RWPE2 (cell line): ENCODE measurements at regions not wholly inside any gene's neighbourhood (a gene's known extent, or its start where the extent isn't known, plus 50 kb on each side); places are given as distances from the start of the nearest gene placed in this dataset.

Experiments used
- ATAC-seq: fragments of 200-7000 bp; cut with Tn5 transposase; 3 replicates; pipeline ENCODE4 v1.9.1; 2021; ENCODE audit warnings: low read depth
- DNase-seq: peaks from one replicate; pipeline ENCODE4 v3.0.0-alpha.2; 2020; ENCODE audit warnings: low spot score
- H3K27ac ChIP-seq: fragments of 450-650 bp; 2 replicates; pipeline ENCODE4 v1.5.1; 2017; ENCODE audit warnings: mild to moderate bottlenecking; ENCODE audit not compliant: poor library complexity, severe bottlenecking
- H3K27me3 ChIP-seq: fragments of 250-450 bp; sonication (Bioruptor Pico); 2 replicates; pipeline ENCODE4 v1.5.1; 2021; ENCODE audit warnings: mild to moderate bottlenecking, moderate library complexity; ENCODE audit not compliant: insufficient read depth, poor library complexity, severe bottlenecking
- H3K36me3 ChIP-seq: fragments of 250-450 bp; sonication (Bioruptor Pico); 2 replicates; pipeline ENCODE4 v1.5.1; 2020; ENCODE audit warnings: low read depth, mild to moderate bottlenecking, moderate library complexity
- H3K4me1 ChIP-seq: fragments of 250-450 bp; sonication (Bioruptor Pico); 2 replicates; pipeline ENCODE4 v1.5.1; 2021; ENCODE audit warnings: mild to moderate bottlenecking, moderate library complexity; ENCODE audit not compliant: insufficient read depth, poor library complexity, severe bottlenecking
- H3K4me3 ChIP-seq: fragments of 250-450 bp; sonication (Bioruptor Pico); 2 replicates; pipeline ENCODE4 v1.5.1; 2021; ENCODE audit warnings: mild to moderate bottlenecking, moderate library complexity; ENCODE audit not compliant: severe bottlenecking
- H3K9me3 ChIP-seq: fragments of 250-450 bp; sonication (Bioruptor Pico); 2 replicates; pipeline ENCODE4 v1.5.1; 2021; ENCODE audit warnings: mild to moderate bottlenecking, moderate library complexity; ENCODE audit not compliant: severe bottlenecking
- TF ChIP-seq, protein P1 (sequence below): fragments of 450-650 bp; IDR thresholded peaks from one replicate; pipeline ENCODE4 v1.5.1; 2017; ENCODE audit warnings: mild to moderate bottlenecking, moderate library complexity; ENCODE audit not compliant: poor library complexity, severe bottlenecking

DNA sequence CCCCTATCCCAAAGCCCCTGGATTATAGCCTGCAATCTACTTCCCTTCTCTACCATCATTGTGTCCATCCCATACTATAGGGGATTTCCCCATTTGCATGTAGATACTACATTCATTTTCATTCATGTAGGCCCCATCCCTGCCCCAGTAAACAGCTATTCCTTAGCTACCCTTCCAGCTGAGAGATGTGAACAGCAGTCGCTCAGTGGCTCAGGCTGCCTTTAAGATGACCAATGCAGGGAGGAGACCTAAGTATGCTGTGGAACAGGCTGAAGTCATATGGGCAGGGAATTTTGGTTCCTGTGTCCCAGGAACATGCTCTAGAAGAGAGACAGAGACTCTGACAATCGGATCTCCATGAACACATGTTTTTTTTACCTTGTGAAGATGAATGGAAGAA, 481.2 kb upstream of the SYT1 start:
- DNase-seq = no peak
- H3K4me3 ChIP-seq = no peak overlapping the region
- no peaks in the 10 kb centered on the region for H3K4me1 ChIP-seq
- H3K27me3 ChIP-seq = no peaks in the 10 kb centered on the region
- H3K27ac ChIP-seq = no peak overlapping the region
- no peaks in the 10 kb centered on the region for H3K36me3 ChIP-seq
- no peaks in the 10 kb centered on the region for H3K9me3 ChIP-seq
- TF ChIP-seq, protein P1, sequence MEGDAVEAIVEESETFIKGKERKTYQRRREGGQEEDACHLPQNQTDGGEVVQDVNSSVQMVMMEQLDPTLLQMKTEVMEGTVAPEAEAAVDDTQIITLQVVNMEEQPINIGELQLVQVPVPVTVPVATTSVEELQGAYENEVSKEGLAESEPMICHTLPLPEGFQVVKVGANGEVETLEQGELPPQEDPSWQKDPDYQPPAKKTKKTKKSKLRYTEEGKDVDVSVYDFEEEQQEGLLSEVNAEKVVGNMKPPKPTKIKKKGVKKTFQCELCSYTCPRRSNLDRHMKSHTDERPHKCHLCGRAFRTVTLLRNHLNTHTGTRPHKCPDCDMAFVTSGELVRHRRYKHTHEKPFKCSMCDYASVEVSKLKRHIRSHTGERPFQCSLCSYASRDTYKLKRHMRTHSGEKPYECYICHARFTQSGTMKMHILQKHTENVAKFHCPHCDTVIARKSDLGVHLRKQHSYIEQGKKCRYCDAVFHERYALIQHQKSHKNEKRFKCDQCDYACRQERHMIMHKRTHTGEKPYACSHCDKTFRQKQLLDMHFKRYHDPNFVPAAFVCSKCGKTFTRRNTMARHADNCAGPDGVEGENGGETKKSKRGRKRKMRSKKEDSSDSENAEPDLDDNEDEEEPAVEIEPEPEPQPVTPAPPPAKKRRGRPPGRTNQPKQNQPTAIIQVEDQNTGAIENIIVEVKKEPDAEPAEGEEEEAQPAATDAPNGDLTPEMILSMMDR = no peak
- no peak for ATAC-seq

- Histone ChIP-seq H3K4me1 (no peaks in the 10 kb centered on the region), H3K36me3 (no peaks in the 10 kb centered on the region), H3K27me3 (no peaks in the 10 kb centered on the region), H3K27ac (no peak overlapping the region), H3K4me3 (no peak overlapping the region), H3K9me3 (no peaks in the 10 kb centered on the region)
- TF ChIP-seq, protein P1 = no peak
- ATAC-seq (no peak), DNase-seq (no peak)
Measured at GRCh38 chr12:78384541-78384940, 480.0 kb upstream of the SYT1 start.

DNA sequence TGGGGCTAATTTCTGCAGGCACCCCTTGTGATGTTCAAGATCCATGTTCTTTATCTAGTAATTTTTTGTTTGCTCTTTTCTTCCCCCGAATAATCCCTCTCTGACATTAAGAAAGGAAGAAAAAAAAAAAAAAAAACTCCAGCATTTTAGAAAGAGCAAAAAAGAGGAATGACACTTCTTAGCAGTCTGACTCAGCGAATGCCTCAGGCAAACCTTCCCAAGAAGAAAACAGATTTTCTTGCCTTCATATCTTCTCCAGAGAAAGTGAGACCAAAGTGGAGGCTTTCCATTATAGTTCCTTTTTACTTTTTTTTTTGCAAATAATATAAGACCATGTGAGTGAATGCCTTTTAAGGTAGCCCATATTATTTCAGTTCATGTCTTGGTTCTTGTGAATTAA, 479.0 kb upstream of the SYT1 start:
- H3K9me3 ChIP-seq = no peaks in the 10 kb centered on the region
- no peak for ATAC-seq
- TF ChIP-seq, protein P1 = no peak
- H3K4me3 ChIP-seq = no peak overlapping the region
- no peaks in the 10 kb centered on the region for H3K36me3 ChIP-seq
- H3K27ac ChIP-seq = no peak overlapping the region
- no peaks in the 10 kb centered on the region for H3K27me3 ChIP-seq
- no peaks in the 10 kb centered on the region for H3K4me1 ChIP-seq
- no peak for DNase-seq

GRCh38 chr12:78386871-78387270, 477.7 kb upstream of the SYT1 start:
- Histone ChIP-seq H3K9me3 (no peaks in the 10 kb centered on the region), H3K4me1 (no peaks in the 10 kb centered on the region), H3K27ac (no peak overlapping the region), H3K27me3 (no peaks in the 10 kb centered on the region), H3K4me3 (no peak overlapping the region), H3K36me3 (no peaks in the 10 kb centered on the region)
- TF ChIP-seq, protein P1 = no peak
- ATAC-seq (no peak), DNase-seq (no peak)

- Histone ChIP-seq H3K9me3 (no peaks in the 10 kb centered on the region), H3K27ac (no peak overlapping the region)
- no peak for ATAC-seq
Measured at GRCh38 chr12:78387721-78388120, 476.9 kb upstream of the SYT1 start.

More at GRCh38 chr12:78387721-78388120, 476.9 kb upstream of the SYT1 start:
- TF ChIP-seq, protein P1 = no peak
- H3K4me1 ChIP-seq = no peaks in the 10 kb centered on the region
- H3K36me3 ChIP-seq = no peaks in the 10 kb centered on the region
- H3K27me3 ChIP-seq = no peaks in the 10 kb centered on the region
- no peak for DNase-seq
- no peak overlapping the region for H3K4me3 ChIP-seq
